Ovary (tissue), 3 donors: ENCODE measurements at regions not wholly inside any gene's neighbourhood (a gene's known extent, or its start where the extent isn't known, plus 50 kb on each side); places are given as distances from the start of the nearest gene placed in this dataset.

Experiments used
- EP300 ChIP-seq: sonication (generic); formaldehyde crosslinking; IDR thresholded peaks from one replicate; pipeline ENCODE4 v1.6.1; 2017; ENCODE audit warnings: antibody characterized with exemption
- POLR2A ChIP-seq: fragments of 450-650 bp; IDR thresholded peaks from one replicate; pipeline ENCODE4 v1.6.1; 2017; ENCODE audit warnings: antibody characterized with exemption, mild to moderate bottlenecking, moderate library complexity
- TF ChIP-seq, protein P1 (sequence below), 3 donors: fragments of 450-650 bp in 2 of 3; fragments of 200-600 bp in 1 of 3; IDR thresholded peaks; one replicate each; pipeline versions ENCODE4 v1.5.1 to v1.8.0; 2016 to 2022; ENCODE audit warnings: antibody characterized with exemption in 3 of 3, mild to moderate bottlenecking in 1 of 3
- donor health status: DM: no; HTN: no; CAD: no.

DNA sequence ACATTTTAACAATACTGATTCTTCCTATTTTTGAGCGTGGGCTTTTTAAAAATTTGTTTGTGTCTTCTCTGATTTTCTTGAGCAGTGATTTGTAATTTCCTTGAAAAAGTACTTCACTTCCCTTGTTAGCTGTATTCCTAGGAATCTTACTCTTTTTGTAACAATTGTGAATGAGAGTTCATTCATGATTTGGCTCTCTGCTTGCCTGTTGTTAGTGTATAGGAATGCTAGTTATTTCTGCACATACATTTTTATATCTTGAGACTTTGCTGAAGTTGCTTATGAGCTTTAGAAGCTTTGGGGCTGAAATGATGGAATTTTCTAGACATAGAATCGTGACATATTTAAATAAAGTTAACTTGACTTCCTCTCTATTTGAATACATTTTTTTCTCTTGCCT, 582.8 kb upstream of the BCHE start:
- TF ChIP-seq POLR2A (no peak), EP300 (no peak)
- TF ChIP-seq, protein P1, sequence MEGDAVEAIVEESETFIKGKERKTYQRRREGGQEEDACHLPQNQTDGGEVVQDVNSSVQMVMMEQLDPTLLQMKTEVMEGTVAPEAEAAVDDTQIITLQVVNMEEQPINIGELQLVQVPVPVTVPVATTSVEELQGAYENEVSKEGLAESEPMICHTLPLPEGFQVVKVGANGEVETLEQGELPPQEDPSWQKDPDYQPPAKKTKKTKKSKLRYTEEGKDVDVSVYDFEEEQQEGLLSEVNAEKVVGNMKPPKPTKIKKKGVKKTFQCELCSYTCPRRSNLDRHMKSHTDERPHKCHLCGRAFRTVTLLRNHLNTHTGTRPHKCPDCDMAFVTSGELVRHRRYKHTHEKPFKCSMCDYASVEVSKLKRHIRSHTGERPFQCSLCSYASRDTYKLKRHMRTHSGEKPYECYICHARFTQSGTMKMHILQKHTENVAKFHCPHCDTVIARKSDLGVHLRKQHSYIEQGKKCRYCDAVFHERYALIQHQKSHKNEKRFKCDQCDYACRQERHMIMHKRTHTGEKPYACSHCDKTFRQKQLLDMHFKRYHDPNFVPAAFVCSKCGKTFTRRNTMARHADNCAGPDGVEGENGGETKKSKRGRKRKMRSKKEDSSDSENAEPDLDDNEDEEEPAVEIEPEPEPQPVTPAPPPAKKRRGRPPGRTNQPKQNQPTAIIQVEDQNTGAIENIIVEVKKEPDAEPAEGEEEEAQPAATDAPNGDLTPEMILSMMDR (IDR thresholded peaks at IDR 0.05) = no peak
